ENCODE measurements at regions not wholly inside any gene's neighbourhood (a gene's known extent, or its start where the extent isn't known, plus 50 kb on each side); places are given as distances from the start of the nearest gene placed in this dataset.

- no peak overlapping the region for H3K27ac Mint-ChIP-seq
- H3K4me3 Mint-ChIP-seq, result no peak overlapping the region
- no peaks in the 10 kb centered on the region for H3K36me3 Mint-ChIP-seq
- no peaks in the 10 kb centered on the region for H3K9me3 Mint-ChIP-seq
- H3K4me1 Mint-ChIP-seq, result peaks cover 18% of the 10 kb centered on the region
- no peaks in the 10 kb centered on the region for H3K27me3 Mint-ChIP-seq
Measured at GRCh38 chr2:100627330-100628300, 64.8 kb downstream of the PDCL3 start.

DNA sequence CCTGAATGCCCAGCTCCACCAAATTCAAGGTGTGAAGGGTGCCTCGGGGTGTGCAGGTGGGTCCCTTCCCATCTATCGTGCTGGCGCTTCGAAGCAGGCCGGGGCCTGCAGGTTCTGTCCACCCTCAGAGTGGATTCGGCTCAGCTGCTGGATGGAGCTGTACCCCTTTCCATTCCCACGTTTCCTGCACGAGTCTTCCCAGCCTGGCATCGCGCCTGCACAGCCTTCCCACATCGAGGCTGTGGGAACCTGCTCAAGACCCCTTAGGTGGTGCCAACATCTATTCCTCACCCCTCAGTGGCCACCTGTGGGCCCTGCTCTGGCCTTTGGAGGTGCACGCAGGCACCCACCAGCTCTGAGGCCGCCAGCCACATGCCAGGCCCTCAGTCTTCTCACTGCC is 65.7 kb downstream of the PDCL3 start:
- no peak overlapping the region for H3K27ac Mint-ChIP-seq
- peaks cover 18% of the 10 kb centered on the region for H3K4me1 Mint-ChIP-seq
- H3K9me3 Mint-ChIP-seq, result no peaks in the 10 kb centered on the region
- H3K4me3 Mint-ChIP-seq, result no peak overlapping the region
- no peaks in the 10 kb centered on the region for H3K36me3 Mint-ChIP-seq
- no peaks in the 10 kb centered on the region for H3K27me3 Mint-ChIP-seq

GRCh38 chr2:100629309-100629708 is 66.5 kb downstream of the PDCL3 start:
- no peak overlapping the region for H3K27ac Mint-ChIP-seq
- H3K36me3 Mint-ChIP-seq, result no peaks in the 10 kb centered on the region
- no peak overlapping the region for H3K4me3 Mint-ChIP-seq
- no peaks in the 10 kb centered on the region for H3K9me3 Mint-ChIP-seq
- H3K27me3 Mint-ChIP-seq, result no peaks in the 10 kb centered on the region
- H3K4me1 Mint-ChIP-seq, result peaks cover 18% of the 10 kb centered on the region

- H3K36me3 Mint-ChIP-seq, result no peaks in the 10 kb centered on the region
- no peak overlapping the region for H3K4me3 Mint-ChIP-seq
- no peaks in the 10 kb centered on the region for H3K9me3 Mint-ChIP-seq
- H3K27ac Mint-ChIP-seq, result no peak overlapping the region
- H3K4me1 Mint-ChIP-seq, result peaks cover 18% of the 10 kb centered on the region
- H3K27me3 Mint-ChIP-seq, result no peaks in the 10 kb centered on the region
Measured at GRCh38 chr2:100630473-100630977, 67.7 kb downstream of the PDCL3 start.

DNA sequence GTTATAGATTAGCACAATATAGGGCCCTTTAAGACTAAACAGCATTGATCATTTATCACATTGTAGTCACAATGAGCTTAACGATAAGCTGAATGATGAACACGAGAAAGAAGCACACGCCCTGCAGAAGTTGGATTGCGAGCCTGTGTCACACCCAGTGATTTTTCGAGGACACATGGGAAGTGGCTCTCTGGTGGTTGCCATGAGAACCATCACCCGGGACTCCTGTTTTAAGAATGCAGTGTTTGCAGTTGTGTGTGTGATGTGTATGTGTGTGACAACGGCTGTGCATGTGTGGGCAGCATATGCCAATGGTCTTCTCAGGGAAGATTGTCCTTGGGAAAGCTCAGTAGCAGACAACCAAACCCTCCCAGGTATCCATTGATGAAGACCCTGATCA is 69.2 kb downstream of the PDCL3 start:
- Mint-ChIP-seq H3K4me3 (no peak overlapping the region), H3K36me3 (no peaks in the 10 kb centered on the region), H3K27ac (no peak overlapping the region), H3K27me3 (no peaks in the 10 kb centered on the region), H3K4me1 (peaks cover 18% of the 10 kb centered on the region), H3K9me3 (no peaks in the 10 kb centered on the region)

- Mint-ChIP-seq H3K27ac (no peak overlapping the region), H3K4me3 (no peak overlapping the region), H3K36me3 (no peaks in the 10 kb centered on the region), H3K9me3 (no peaks in the 10 kb centered on the region), H3K27me3 (no peaks in the 10 kb centered on the region), H3K4me1 (peaks cover 18% of the 10 kb centered on the region)
Measured at GRCh38 chr2:100632759-100633158, 70.0 kb downstream of the PDCL3 start.

- Mint-ChIP-seq H3K9me3 (no peaks in the 10 kb centered on the region), H3K27ac (no peak overlapping the region), H3K4me3 (no peak overlapping the region), H3K36me3 (no peaks in the 10 kb centered on the region), H3K27me3 (no peaks in the 10 kb centered on the region), H3K4me1 (peaks cover 43% of the 10 kb centered on the region)
Measured at GRCh38 chr2:100639588-100640390, 77.0 kb downstream of the PDCL3 start.

- Mint-ChIP-seq H3K27me3 (no peaks in the 10 kb centered on the region), H3K27ac (no peak overlapping the region), H3K4me1 (peaks cover 51% of the 10 kb centered on the region), H3K9me3 (no peaks in the 10 kb centered on the region), H3K36me3 (no peaks in the 10 kb centered on the region), H3K4me3 (no peak overlapping the region)
Measured at GRCh38 chr2:100640431-100641124, 77.8 kb downstream of the PDCL3 start.

DNA sequence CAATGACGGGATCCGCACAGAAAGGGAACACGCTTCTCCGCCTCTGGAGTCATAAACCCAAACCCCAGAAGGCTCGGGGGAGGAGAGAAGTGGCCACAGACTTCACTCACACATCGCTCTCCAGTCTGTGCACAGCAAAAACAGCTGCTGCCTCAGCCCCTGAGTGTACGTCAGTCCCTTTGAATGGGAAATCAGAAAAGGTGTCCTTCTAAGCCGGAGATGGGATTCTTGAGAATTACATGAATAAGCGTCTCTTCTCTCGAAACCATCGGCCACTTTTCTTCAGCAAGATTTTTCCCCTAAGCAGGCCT is 78.3 kb downstream of the PDCL3 start:
- Mint-ChIP-seq H3K9me3 (no peaks in the 10 kb centered on the region), H3K4me1 (peaks cover 54% of the 10 kb centered on the region), H3K36me3 (no peaks in the 10 kb centered on the region), H3K27ac (no peak overlapping the region), H3K4me3 (no peak overlapping the region), H3K27me3 (no peaks in the 10 kb centered on the region)

DNA sequence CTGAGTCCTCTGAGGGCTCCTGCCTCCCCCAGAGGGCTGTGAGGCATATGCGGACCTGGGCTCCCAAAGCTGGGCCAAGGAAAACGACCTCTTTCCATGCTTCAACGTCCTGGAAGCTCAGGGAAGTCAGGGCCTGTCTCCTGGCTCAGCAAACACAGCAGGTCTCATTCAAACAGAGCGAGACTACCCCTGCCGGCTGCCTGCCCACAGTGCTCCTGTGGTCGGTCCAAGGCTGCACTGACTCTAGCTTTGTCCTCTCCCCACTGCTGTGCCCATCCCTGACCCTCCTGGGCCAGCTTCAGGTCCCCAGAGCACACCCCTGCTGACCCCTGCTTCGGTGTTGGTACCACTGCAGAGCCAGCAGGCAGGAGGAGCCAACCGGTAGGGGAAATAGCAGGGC is 79.6 kb downstream of the PDCL3 start:
- Mint-ChIP-seq H3K4me1 (peaks cover 60% of the 10 kb centered on the region), H3K27me3 (no peaks in the 10 kb centered on the region), H3K9me3 (no peaks in the 10 kb centered on the region), H3K4me3 (no peak overlapping the region), H3K27ac (no peak overlapping the region), H3K36me3 (no peaks in the 10 kb centered on the region)

- peak overlapping the region; percentile 71 for H3K27ac Mint-ChIP-seq
- H3K9me3 Mint-ChIP-seq, result no peaks in the 10 kb centered on the region
- peaks cover 2% of the 10 kb centered on the region for H3K36me3 Mint-ChIP-seq
- peaks cover 64% of the 10 kb centered on the region for H3K4me1 Mint-ChIP-seq
- peak overlapping the region; percentile 76 for H3K4me3 Mint-ChIP-seq
- H3K27me3 Mint-ChIP-seq, result no peaks in the 10 kb centered on the region
Measured at GRCh38 chr2:100643467-100643866, 80.7 kb downstream of the PDCL3 start.

GRCh38 chr2:100643906-100644501 is 81.2 kb downstream of the PDCL3 start:
- Mint-ChIP-seq H3K4me1 (peaks cover 65% of the 10 kb centered on the region), H3K27ac (peak overlapping the region; percentile 71), H3K27me3 (no peaks in the 10 kb centered on the region), H3K9me3 (no peaks in the 10 kb centered on the region), H3K4me3 (peak overlapping the region; percentile 76), H3K36me3 (peaks cover 2% of the 10 kb centered on the region)

DNA sequence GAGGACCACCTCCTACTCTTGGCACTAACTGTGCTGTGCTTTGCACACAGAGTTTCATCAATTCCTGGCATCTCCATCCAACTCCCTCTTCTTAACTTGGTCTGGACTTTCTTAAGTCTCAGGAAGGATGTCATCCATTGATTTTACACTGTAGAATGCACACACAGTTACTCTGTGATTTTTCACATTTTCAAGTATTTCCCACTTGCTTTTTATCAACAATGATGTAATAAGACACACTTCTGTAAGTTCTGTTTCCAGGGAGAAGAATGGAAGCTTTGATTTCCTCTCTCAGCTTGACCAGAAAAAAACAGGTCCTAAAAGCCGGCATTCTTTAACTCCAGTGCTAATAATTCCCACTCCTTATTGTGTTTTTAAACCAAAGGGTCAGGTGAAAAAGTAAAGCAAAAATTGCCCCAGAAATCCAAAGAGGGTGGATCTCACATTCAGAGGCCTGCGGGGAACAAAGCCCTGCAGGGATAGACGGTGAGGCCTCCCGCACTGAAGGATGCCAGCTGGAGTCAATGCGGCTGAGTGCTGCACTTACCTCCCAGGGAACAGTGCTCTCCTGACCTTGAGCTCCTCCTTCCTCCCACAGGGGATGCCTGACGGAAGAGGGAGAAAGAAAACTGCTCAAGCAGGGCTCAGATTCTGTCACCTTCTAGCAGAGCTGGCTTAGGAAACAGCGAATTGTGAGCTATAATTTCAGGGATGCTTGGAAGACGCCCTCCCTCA is 83.1 kb downstream of the PDCL3 start:
- H3K27me3 Mint-ChIP-seq, result no peaks in the 10 kb centered on the region
- H3K9me3 Mint-ChIP-seq, result no peaks in the 10 kb centered on the region
- H3K4me1 Mint-ChIP-seq, result peaks cover 73% of the 10 kb centered on the region
- no peak overlapping the region for H3K4me3 Mint-ChIP-seq
- H3K27ac Mint-ChIP-seq, result no peak overlapping the region
- peaks cover 2% of the 10 kb centered on the region for H3K36me3 Mint-ChIP-seq

DNA sequence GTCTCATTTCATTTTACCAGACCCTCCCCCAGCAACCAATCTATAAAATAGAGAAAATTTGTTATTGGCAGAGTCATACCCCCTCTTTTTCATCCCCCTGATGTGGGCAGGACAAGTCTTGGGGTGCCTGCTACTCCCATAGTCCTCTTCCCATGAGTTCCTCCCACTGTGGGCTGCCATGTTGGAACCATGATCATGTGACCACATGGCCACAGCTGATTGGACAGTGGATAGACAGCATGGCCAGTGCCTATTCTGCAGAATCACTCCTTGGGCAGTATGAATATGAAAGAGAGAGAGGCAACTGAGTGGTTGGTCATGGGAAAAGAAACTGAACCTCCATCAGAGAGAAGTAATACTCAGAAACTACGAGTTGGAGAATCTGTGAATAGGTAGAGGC is 84.9 kb downstream of the PDCL3 start:
- Mint-ChIP-seq H3K4me1 (peaks cover 70% of the 10 kb centered on the region), H3K36me3 (peaks cover 2% of the 10 kb centered on the region), H3K27me3 (no peaks in the 10 kb centered on the region), H3K4me3 (no peak overlapping the region), H3K9me3 (no peaks in the 10 kb centered on the region), H3K27ac (peak overlapping the region; percentile 8)

- Mint-ChIP-seq H3K36me3 (peaks cover 2% of the 10 kb centered on the region), H3K4me3 (peak overlapping the region; percentile 53), H3K27me3 (no peaks in the 10 kb centered on the region), H3K9me3 (no peaks in the 10 kb centered on the region), H3K4me1 (peaks cover 69% of the 10 kb centered on the region), H3K27ac (peak overlapping the region; percentile 88)
Measured at GRCh38 chr2:100650151-100650550, 87.4 kb downstream of the PDCL3 start.

Data from activated naive CD4-positive, alpha-beta T cell treated with anti-CD3 and anti-CD28 coated beads, Interleukin-2, amount 50 U/mL, for 24 hours (primary cell).